GM12874 (cell line): ENCODE measurements at regions not wholly inside any gene's neighbourhood (a gene's known extent, or its start where the extent isn't known, plus 50 kb on each side); places are given as distances from the start of the nearest gene placed in this dataset.

Experiments
- CTCF ChIP-seq: IDR thresholded peaks from 2 replicates; pipeline ENCODE4 v1.5.1; 2011; ENCODE audit warnings: low read depth, mild to moderate bottlenecking, control low read depth, low read length, moderate library complexity; ENCODE audit not compliant: insufficient read depth

- no peak for TF ChIP-seq CTCF
These were observed 60.5 kb downstream of the KLHDC7A start for GRCh38 chr1:18541046-18541795.

GRCh38 chr1:18542351-18542750 lies 61.6 kb downstream of the KLHDC7A start:
- TF ChIP-seq CTCF: no peak

GRCh38 chr1:18546026-18546425 lies 65.3 kb downstream of the KLHDC7A start:
- TF ChIP-seq CTCF: no peak

GRCh38 chr1:18547460-18547859 lies 66.7 kb downstream of the KLHDC7A start:
- no peak for TF ChIP-seq CTCF

- TF ChIP-seq CTCF: no peak
These were observed 67.9 kb downstream of the KLHDC7A start for GRCh38 chr1:18548643-18549042.

- no peak for TF ChIP-seq CTCF
These were observed 68.4 kb downstream of the KLHDC7A start for GRCh38 chr1:18549106-18549505.

- no peak for TF ChIP-seq CTCF
These were observed 69.2 kb downstream of the KLHDC7A start for GRCh38 chr1:18549906-18550305.

- TF ChIP-seq CTCF: no peak
These were observed 71.9 kb downstream of the KLHDC7A start for GRCh38 chr1:18552631-18553030.
